ENCODE measurements at regions not wholly inside any gene's neighbourhood (a gene's known extent, or its start where the extent isn't known, plus 50 kb on each side); places are given as distances from the start of the nearest gene placed in this dataset.
"Not testable (repeated sequence)": the region's sequence is repeated elsewhere in the genome, so short reads cannot be mapped to it uniquely, and the experiment has no call there.

DNA sequence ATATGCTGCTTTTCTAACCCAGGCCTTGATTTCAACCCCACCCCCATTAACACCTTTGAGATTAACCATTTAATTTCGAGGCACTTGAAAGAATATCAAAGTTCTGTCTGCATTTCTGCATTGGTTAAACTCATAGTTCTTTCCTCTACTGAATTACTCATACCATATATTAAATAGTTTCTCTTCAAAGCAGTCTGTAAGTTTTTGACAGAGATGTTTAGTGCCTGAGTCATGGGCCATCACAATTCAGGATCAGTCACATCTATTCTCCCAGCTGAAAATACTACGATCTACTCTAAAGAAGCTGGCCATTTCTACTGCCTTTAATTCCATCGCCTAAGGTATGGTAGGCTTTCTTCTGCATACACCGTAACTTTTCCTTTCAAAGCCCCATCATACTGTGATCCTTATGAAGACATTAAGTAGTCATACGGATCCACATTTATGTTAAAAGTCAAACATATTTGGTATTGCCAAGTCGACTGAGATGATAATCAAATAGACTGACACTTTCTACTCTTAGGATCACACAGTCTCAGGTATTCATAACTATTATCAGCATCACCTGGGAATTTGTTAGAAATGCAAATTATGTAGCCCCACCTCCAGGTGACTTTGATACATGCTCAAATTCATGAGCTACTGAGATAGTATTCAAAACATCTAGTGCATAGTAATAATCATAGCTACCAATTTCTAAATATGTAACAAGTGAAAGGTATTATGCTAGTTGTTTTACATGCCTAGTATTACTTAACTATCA is 489.4 kb upstream of the IL12A start:
- DNase-seq (no peak), ATAC-seq (ENCODE audit: insufficient read depth, low FRiP score) (no peak)
- no peak overlapping the region for H3K27ac ChIP-seq (ENCODE audit: low read depth in 1 of 2, low read length in 1 of 2)
- H3K9me3 ChIP-seq (ENCODE audit: control insufficient read depth in 4 of 4, insufficient read depth in 3 of 4, low read length in 3 of 4): no peaks in the 10 kb centered on the region
- no peaks in the 10 kb centered on the region for H3K4me1 ChIP-seq (ENCODE audit: control insufficient read depth in 5 of 5, insufficient read depth in 5 of 5, low read length in 5 of 5)
- no peak overlapping the region for H3K4me3 ChIP-seq
- TF ChIP-seq, protein P1, sequence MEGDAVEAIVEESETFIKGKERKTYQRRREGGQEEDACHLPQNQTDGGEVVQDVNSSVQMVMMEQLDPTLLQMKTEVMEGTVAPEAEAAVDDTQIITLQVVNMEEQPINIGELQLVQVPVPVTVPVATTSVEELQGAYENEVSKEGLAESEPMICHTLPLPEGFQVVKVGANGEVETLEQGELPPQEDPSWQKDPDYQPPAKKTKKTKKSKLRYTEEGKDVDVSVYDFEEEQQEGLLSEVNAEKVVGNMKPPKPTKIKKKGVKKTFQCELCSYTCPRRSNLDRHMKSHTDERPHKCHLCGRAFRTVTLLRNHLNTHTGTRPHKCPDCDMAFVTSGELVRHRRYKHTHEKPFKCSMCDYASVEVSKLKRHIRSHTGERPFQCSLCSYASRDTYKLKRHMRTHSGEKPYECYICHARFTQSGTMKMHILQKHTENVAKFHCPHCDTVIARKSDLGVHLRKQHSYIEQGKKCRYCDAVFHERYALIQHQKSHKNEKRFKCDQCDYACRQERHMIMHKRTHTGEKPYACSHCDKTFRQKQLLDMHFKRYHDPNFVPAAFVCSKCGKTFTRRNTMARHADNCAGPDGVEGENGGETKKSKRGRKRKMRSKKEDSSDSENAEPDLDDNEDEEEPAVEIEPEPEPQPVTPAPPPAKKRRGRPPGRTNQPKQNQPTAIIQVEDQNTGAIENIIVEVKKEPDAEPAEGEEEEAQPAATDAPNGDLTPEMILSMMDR (IDR thresholded peaks at IDR 0.05; ENCODE audit: control extremely low read depth, extremely low read depth): no peak
- no peak overlapping the region for H3K9ac ChIP-seq (ENCODE audit: insufficient read depth in 1 of 2, low read length in 2 of 2)
- WGBS, 2 donors: 76 to 79% methylated on average over 6 of the region's 6 CpGs
- no peaks in the 10 kb centered on the region for H3K27me3 ChIP-seq (ENCODE audit: control insufficient read depth in 3 of 3, insufficient read depth in 3 of 3, low read length in 2 of 3)
- no peaks in the 10 kb centered on the region for H3K36me3 ChIP-seq (ENCODE audit: control insufficient read depth in 4 of 4, insufficient read depth in 4 of 4, low read length in 4 of 4)

DNA sequence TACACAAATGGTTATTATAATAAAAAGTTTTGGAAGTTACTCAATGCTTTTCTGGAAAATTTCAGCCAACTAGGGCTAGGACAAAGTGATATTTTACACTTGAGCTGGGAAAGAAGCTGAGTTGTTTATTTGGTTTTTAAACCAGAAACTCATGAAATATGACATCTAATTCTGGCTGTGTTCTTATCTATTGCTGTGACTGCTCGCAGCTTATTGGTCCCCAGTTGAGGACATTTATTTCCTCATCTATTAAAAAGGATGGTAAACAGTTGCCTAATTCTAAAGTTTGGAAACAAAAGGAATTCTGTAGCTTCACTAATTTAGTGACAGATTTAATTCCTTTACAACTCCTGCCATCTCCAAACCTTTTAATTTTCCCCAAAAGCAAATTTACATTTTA is 487.6 kb upstream of the IL12A start:
- no peak overlapping the region for H3K9ac ChIP-seq (ENCODE audit: insufficient read depth in 1 of 2, low read length in 2 of 2)
- H3K4me3 ChIP-seq: no peak overlapping the region
- 83 to 85% methylated on average over 1 of the region's 1 CpG for WGBS, 2 donors
- TF ChIP-seq, protein P1 (IDR thresholded peaks at IDR 0.05; ENCODE audit: control extremely low read depth, extremely low read depth): no peak
- H3K27me3 ChIP-seq (ENCODE audit: control insufficient read depth in 3 of 3, insufficient read depth in 3 of 3, low read length in 2 of 3): no peaks in the 10 kb centered on the region
- DNase-seq (no peak), ATAC-seq (ENCODE audit: insufficient read depth, low FRiP score) (no peak)
- no peaks in the 10 kb centered on the region for H3K9me3 ChIP-seq (ENCODE audit: control insufficient read depth in 4 of 4, insufficient read depth in 3 of 4, low read length in 3 of 4)
- no peaks in the 10 kb centered on the region for H3K36me3 ChIP-seq (ENCODE audit: control insufficient read depth in 4 of 4, insufficient read depth in 4 of 4, low read length in 4 of 4)
- no peak overlapping the region for H3K27ac ChIP-seq (ENCODE audit: low read depth in 1 of 2, low read length in 1 of 2)
- no peaks in the 10 kb centered on the region for H3K4me1 ChIP-seq (ENCODE audit: control insufficient read depth in 5 of 5, insufficient read depth in 5 of 5, low read length in 5 of 5)

DNA sequence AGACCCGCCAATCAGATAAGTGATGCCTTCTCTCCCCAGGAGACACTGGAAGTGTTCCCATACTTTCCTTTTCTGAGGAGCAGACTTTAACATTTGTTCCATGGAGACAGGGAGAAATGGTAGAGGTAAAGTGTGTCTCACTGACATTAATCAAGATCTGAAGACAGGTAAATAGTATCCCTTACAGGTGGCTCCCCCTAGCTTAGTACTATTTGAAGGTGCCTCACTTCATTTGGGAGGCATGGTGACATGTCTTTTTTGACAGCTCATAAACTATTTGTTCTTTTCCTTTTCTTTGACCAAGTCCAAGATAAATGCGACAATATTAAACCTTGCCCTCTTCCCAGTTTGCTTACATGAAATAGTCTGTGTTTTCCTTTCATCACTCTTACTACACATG is 485.6 kb upstream of the IL12A start:
- no peak overlapping the region for H3K9ac ChIP-seq (ENCODE audit: insufficient read depth in 1 of 2, low read length in 2 of 2)
- no peaks in the 10 kb centered on the region for H3K4me1 ChIP-seq (ENCODE audit: control insufficient read depth in 5 of 5, insufficient read depth in 5 of 5, low read length in 5 of 5)
- H3K36me3 ChIP-seq (ENCODE audit: control insufficient read depth in 4 of 4, insufficient read depth in 4 of 4, low read length in 4 of 4): no peaks in the 10 kb centered on the region
- no peak overlapping the region for H3K4me3 ChIP-seq
- WGBS, 2 donors: 83 to 87% methylated on average over 2 of the region's 2 CpGs
- H3K27me3 ChIP-seq (ENCODE audit: control insufficient read depth in 3 of 3, insufficient read depth in 3 of 3, low read length in 2 of 3): no peaks in the 10 kb centered on the region
- ATAC-seq (ENCODE audit: insufficient read depth, low FRiP score) (no peak), DNase-seq (no peak)
- TF ChIP-seq, protein P1 (IDR thresholded peaks at IDR 0.05; ENCODE audit: control extremely low read depth, extremely low read depth): no peak
- H3K27ac ChIP-seq (ENCODE audit: low read depth in 1 of 2, low read length in 1 of 2): no peak overlapping the region
- H3K9me3 ChIP-seq (ENCODE audit: control insufficient read depth in 4 of 4, insufficient read depth in 3 of 4, low read length in 3 of 4): no peaks in the 10 kb centered on the region

DNA sequence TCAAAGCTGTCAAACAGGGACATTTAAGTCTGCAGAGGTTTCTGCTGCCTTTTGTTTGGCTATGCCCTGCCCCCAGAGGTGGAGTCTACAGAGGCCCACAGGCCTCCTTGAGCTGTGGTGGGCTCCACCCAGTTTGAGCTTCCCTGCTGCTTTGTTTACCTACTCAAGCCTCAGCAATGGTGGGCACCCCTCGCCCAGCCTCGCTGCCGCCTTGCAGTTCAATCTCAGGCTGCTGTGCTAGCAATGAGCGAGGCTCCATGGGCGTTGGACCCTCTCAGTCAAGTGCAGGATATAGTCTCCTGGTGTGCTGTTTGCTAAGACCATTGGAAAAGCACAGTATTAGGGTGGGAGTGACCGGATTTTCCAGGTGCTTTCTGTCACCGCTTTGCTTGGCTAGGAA is 477.6 kb upstream of the IL12A start:
- not testable (repeated sequence) for DNase-seq; H3K9me3 ChIP-seq (ENCODE audit: control insufficient read depth in 4 of 4, insufficient read depth in 3 of 4, low read length in 3 of 4); H3K36me3 ChIP-seq (ENCODE audit: control insufficient read depth in 4 of 4, insufficient read depth in 4 of 4, low read length in 4 of 4); H3K27me3 ChIP-seq (ENCODE audit: control insufficient read depth in 3 of 3, insufficient read depth in 3 of 3, low read length in 2 of 3); H3K4me3 ChIP-seq; H3K27ac ChIP-seq (ENCODE audit: low read depth in 1 of 2, low read length in 1 of 2); H3K9ac ChIP-seq (ENCODE audit: insufficient read depth in 1 of 2, low read length in 2 of 2); H3K4me1 ChIP-seq (ENCODE audit: control insufficient read depth in 5 of 5, insufficient read depth in 5 of 5, low read length in 5 of 5); ATAC-seq (ENCODE audit: insufficient read depth, low FRiP score)
- WGBS, 2 donors: 91 to 95% methylated on average over 7 of the region's 7 CpGs
